HG03135 (cell line): ENCODE measurements at regions not wholly inside any gene's neighbourhood (a gene's known extent, or its start where the extent isn't known, plus 50 kb on each side); places are given as distances from the start of the nearest gene placed in this dataset.
"Not testable (repeated sequence)": the region's sequence is repeated elsewhere in the genome, so short reads cannot be mapped to it uniquely, and the experiment has no call there.

Source experiments
- ATAC-seq: cut with Tn5 transposase; IDR thresholded peaks from one replicate; pipeline ENCODE4 v1.9.1; 2021; ENCODE audit warnings: mild to moderate bottlenecking, moderate library complexity; ENCODE audit not compliant: unreplicated experiment

DNA sequence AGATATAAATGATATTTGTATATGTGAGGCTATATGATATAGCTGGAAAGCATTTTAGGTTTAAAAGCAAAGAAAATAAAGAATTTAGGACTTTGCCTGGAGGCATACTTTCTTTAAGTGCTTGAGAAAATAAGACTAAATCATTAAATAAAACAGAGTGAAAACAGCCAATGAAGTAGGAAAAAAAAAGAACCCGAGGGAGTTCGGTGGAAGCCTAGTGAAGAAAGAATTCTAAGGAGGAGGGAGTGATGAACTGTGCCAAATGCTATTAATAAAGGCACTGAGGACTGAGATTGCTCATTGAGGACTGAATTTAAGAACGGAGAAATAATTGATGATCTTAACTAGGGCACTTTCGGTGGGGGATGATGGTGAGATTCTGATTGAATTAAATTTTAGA, 573.5 kb downstream of the DSC3 start:
- no peak for ATAC-seq

DNA sequence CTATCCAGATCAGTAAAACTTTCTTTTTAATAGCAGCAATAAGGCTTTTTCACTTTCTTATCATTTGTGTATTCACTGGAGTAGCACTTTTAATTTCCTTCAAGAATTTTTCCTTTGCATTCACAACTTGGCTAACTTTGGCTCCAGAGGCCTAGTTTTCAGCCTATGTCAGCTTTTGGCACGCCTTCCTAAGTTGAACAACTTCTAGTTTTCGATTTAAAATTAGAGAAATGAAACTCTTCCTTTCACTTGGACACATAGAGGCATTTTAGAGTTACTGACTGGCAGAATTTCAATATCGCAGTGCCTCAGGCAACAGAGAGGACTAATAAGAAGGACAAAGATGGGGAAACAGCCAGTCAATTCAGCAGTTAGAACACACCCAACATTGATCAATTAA, 577.4 kb downstream of the DSC3 start:
- ATAC-seq: no peak

DNA sequence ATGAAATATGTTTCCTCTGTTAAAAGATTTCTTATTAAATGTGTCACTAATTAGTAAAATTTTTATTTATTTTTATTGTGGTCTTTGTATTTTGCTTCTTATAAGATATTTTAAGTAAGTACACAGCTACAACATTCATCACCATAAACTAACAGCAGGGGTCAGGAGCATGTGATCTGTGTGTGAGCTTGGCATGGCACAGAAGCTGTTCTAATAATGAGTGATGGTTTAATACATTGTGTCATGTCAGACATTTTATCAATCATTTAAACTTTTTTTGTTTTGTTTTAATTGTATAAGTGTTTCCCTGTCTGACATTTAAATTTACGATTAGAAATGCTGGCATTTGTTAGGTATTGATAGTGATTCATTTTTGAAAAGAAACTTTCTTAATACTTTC, 585.4 kb downstream of the DSC3 start:
- no peak for ATAC-seq

DNA sequence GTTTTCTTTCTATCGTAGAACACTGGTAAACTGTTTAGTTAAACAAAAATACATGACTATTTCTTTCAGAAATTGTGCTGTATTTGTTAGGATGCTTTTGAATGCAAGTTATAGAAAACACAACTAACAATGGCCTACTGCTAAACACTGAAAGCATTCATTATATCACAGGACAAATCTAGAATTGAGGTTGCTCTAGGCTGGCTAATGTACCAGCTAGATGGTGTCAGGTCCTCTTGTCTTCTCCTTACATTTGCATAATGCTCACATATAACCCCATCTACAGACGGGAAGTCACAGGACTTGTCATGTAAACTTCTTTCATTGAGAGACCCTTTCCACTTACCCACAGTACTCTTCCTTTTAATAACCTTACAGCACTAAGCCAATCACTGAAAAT, 586.8 kb downstream of the DSC3 start:
- no peak for ATAC-seq

- ATAC-seq: no peak
These were observed 587.6 kb downstream of the DSC3 start for GRCh38 chr18:30454920-30455319.

DNA sequence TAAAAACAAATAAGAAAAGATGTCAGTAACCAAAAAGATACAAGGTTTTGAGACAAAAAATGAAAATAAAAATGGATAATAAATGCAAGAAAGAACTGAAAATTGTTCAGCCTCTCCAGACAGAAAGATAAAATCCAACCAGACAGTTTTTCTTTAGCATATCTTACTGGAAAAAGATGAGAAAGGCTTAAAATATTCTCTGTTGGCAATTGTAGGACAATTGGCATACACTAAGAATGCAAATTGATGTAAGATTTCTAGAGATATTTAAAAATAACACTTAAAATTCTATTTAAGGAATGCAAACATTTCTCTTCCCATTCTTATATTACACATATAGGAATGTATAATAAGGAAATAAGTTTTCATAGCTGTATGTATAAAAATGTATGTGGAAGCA, 590.6 kb downstream of the DSC3 start:
- ATAC-seq: no peak

- ATAC-seq: no peak
These were observed 591.6 kb downstream of the DSC3 start for GRCh38 chr18:30450927-30451326.

DNA sequence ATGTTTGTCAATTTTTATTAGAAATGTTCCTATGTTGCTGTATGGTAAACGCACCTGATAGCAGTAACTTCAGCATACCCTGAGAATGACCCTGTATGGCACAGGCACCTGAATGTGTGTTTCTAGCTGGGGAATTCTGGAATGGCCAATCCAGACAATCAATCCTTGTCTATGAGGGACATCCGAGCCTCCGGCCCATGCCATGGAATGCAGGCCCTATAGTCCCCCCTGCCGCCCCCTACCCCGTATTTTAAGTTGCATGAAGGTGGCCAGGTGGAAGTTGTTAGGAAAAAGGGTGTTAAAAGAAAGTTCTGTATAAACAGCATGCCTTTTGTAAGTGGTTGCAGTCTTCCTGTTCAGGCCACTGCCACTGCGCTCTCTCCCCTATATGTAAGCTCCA, 595.9 kb downstream of the DSC3 start:
- ATAC-seq: no peak

DNA sequence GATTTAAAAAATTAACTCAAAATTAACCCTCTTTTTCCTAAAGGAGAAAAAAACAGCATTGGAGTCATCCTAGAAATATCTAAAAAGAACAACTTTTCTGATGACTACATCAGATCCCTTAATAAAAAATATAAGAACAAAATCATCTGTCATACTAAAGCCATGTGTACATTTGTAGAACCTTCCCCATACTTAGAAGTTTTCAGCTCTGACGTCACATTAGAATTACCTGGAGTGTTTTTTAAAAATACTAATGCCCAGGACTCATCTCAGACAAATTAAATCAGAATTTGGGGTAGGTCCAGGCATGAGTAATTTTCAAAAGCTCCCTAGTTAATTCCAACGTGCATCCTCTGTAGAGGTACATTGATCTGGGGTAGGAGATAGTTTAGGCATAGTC, 598.0 kb downstream of the DSC3 start:
- ATAC-seq: no peak

- ATAC-seq: no peak
These were observed 602.2 kb downstream of the DSC3 start for GRCh38 chr18:30440351-30440750.

GRCh38 chr18:30439174-30439573, 603.4 kb downstream of the DSC3 start:
- no peak for ATAC-seq

- ATAC-seq: no peak
These were observed 610.2 kb downstream of the DSC3 start for GRCh38 chr18:30432349-30432748.

- ATAC-seq: not testable (repeated sequence)
These were observed 623.1 kb downstream of the DSC3 start for GRCh38 chr18:30419399-30419798.

DNA sequence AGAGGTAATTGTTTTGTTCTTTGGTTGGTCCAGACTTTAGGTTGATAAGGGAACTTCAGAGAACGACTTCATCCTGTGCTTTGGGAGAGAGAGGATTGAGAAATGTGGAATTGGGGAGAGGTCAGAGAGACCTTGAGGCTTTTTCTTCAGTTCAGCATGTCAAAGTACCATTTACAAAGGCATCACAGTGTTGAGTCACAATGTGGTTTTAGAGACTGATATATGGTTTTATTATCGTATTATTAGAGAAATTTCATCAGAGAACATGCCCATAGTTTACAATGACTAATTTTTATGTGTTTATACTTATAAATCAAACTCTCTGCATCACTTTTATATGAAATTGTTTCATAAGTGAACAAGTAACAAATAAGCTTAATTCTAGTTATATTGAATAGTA, 626.6 kb downstream of the DSC3 start:
- no peak for ATAC-seq

GRCh38 chr18:30409120-30409519, 633.4 kb downstream of the DSC3 start:
- no peak for ATAC-seq

DNA sequence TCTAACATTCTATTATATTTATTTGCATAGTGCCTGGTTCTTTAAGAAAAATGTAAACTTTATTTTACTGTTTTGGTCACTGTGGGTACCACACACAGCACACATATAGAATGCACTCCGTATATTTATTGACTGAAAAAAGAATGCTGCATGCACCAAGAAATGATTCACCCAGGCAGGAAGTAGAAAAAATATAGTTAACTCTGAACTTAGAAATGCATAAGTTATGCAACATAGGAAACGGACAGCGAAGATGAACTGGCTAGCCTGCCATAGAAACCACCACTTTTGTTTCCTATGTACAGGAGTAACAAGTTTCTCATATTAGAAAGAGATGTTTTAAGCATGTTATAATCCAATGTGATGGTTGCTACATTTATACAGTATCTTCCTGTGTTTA, 635.8 kb downstream of the DSC3 start:
- ATAC-seq: no peak

DNA sequence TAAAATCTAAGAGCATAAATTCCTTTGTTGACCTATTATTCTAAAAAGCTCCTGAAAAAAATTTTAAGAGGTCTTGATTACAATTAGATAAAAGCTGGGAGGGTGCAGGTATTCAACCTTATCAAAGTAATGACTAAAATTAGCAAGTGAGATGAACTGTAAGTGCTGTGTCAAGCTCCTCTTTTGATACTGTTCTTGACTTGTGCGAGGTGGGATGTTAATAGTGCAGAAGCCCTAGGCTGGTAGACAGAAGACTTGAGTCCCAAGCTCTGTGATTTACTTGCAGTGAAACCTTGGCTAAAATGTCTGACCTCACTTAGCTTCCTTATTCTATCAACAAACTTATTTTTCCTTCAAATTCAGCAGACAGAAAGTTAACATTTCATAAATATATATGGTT, 637.5 kb downstream of the DSC3 start:
- ATAC-seq: no peak

GRCh38 chr18:30404422-30404821, 638.1 kb downstream of the DSC3 start:
- ATAC-seq: no peak

DNA sequence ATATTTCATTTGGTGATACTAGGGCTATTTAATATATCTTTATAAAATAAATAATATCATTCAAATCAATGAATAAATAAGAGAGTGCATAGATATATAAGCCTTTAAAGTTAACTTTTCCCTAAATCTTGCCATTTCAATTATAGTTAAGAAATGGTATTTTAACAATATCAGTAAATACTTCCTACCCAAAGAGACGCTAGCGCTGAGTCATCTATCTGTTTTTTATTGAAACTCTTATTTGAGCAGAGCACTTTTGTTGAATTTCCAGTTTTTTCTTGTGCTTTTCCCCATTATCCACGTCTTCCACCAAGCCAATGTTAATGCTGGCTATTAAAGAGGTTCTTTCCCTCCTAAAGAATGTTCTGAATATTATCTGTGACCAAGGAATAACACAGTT, 639.3 kb downstream of the DSC3 start:
- ATAC-seq: no peak

DNA sequence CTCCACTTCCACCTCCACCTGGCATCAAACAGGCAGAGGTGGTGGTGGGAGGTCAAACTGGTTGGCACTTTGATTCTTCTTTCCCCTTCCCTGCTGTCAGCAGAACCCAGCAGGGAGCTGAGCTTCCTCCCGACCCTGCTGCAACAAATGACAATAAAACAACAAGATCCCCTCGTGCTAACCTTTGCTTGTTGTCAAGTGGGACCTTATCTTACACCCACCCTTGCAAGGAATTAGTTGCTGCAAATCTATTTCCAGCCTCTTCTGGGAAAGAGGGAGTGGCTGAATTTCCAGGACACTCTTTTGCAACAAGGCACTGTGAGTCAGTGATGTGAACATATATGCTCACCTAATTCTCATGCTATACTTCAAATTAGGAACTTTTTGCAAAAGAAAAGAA, 655.1 kb downstream of the DSC3 start:
- ATAC-seq: no peak

DNA sequence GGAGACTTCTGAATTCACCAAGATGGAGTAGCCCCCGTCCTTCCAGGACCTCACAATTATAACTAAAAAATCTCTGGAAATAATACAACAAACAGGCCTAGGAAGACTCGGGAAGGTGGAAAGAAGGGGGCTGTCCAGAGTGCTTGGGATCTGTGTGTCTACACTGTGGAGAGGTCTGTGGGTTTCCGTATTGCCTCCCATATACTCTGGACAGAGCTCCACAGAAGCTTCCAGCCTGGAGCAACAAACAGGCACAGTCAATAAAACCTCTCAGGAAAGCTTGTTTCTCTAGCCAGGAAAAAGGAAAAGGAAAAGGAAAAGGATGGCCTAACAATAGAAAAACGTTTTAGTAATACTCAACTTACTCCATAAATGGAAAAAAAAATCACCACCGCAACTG, 655.9 kb downstream of the DSC3 start:
- no peak for ATAC-seq

- no peak for ATAC-seq
These were observed 656.9 kb downstream of the DSC3 start for GRCh38 chr18:30385684-30386083.

DNA sequence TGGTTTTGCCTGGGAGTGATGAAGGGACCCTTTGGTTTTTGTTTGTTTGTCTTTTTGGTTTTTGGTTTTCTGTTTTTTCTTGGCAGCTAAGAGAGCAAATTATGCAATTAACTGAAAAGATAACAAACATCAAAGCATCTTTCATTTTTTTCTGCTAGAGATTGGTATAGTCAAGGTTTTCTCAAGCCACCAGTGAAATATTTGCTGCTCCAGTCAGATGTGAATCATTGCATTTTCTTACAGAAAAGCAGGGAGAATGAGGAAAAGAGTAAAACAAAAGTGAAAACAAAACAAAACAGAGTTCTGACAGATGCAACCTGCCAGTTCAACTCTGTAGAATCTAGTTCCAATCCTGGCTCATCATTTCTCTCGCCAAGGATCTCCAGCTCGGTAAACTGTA, 660.7 kb downstream of the DSC3 start:
- no peak for ATAC-seq

DNA sequence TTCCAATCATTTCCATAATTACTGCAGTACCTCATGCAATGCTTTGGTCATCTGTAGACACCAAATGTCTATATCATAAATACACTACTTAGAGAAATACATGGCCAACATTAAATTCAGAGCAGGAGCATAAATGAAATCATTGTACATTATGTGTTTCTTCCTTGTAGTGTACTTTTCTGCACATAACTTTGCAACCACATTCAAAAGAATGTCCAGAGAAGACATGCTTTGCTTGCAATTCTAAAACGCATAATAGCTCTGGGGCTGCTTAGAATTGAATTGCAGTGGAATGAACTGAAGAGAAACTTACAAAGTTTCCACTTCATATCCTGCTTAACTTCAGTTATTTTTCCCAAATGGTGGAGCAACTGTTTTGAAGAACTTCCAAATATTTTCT, 664.4 kb downstream of the DSC3 start:
- ATAC-seq: no peak
